IMR-90 (cell line): ENCODE measurements at regions not wholly inside any gene's neighbourhood (a gene's known extent, or its start where the extent isn't known, plus 50 kb on each side); places are given as distances from the start of the nearest gene placed in this dataset.

Experiments
- ATAC-seq: fragments of 200-7000 bp; cut with Tn5 transposase; 2 replicates; pipeline ENCODE4 v1.9.1; 2020; ENCODE audit warnings: low read depth, mild to moderate bottlenecking, moderate library complexity
- BruUV-seq: library from RNA; stranded (reverse); fragments of 400-500 nt; replicated peaks from 2 replicates; lab custom pipeline; 2021; lab: Mats Ljungman, UMichigan
- CTCF ChIA-PET: fragments of 300-600 bp; formaldehyde crosslinking; extraction: SDS; loops from one replicate; lab custom pipeline; 2021; ENCODE audit warnings: antibody characterized with exemption; lab: Yijun Ruan, JAX
- POLR2A ChIA-PET: fragments of 300-600 bp; sonication (Branson Sonifier 250); formaldehyde crosslinking; loops from one replicate; lab custom pipeline; 2022; ENCODE audit warnings: antibody characterized with exemption; ENCODE audit not compliant: unreplicated experiment; lab: Charles Lee
- DNase-seq: peaks from one replicate; pipeline ENCODE4 v3.0.0; 2013
- H2AFZ ChIP-seq: replicated peaks from 2 replicates; pipeline ENCODE3; 2013; ENCODE audit warnings: low read length, mild to moderate bottlenecking; ENCODE audit not compliant: poor library complexity
- H2AK5ac ChIP-seq: 2 replicates; pipeline ENCODE4 v1.6.1; 2013; ENCODE audit warnings: low read depth, low read length, inconsistent platforms
- H2AK9ac ChIP-seq: replicated peaks from 2 replicates; pipeline ENCODE3; 2013; ENCODE audit warnings: mild to moderate bottlenecking, low read depth, low read length, moderate library complexity; ENCODE audit not compliant: poor library complexity
- H2BK120ac ChIP-seq: 2 replicates; pipeline ENCODE4 v1.6.1; 2013; ENCODE audit warnings: low read depth, low read length, inconsistent platforms
- H2BK15ac ChIP-seq: 3 replicates; pipeline ENCODE4 v1.6.1; 2013; ENCODE audit warnings: low read depth, low read length, inconsistent platforms
- H2BK20ac ChIP-seq: 2 replicates; pipeline ENCODE4 v1.6.1; 2013; ENCODE audit warnings: low read depth, mild to moderate bottlenecking, inconsistent platforms, low read length, moderate library complexity
- H2BK5ac ChIP-seq: 2 replicates; pipeline ENCODE4 v1.6.1; 2013; ENCODE audit warnings: mild to moderate bottlenecking, low read depth, low read length, inconsistent platforms; ENCODE audit not compliant: poor library complexity, severe bottlenecking
- H3K14ac ChIP-seq: replicated peaks from 2 replicates; pipeline ENCODE4 v1.6.1; 2013; ENCODE audit warnings: low read depth, low read length, inconsistent platforms
- H3K18ac ChIP-seq: 2 replicates; pipeline ENCODE4 v1.6.1; 2013; ENCODE audit warnings: low read depth, low read length, control low read depth
- H3K23ac ChIP-seq: 2 replicates; pipeline ENCODE4 v1.6.1; 2013; ENCODE audit warnings: low read depth, low read length, inconsistent platforms
- H3K27ac ChIP-seq: 2 replicates; pipeline ENCODE4 v1.5.1; 2013; ENCODE audit warnings: mild to moderate bottlenecking, control low read depth, low read length; ENCODE audit not compliant: insufficient read depth
- H3K27me3 ChIP-seq: 2 replicates; pipeline ENCODE4 v1.6.1; 2013; ENCODE audit warnings: low read length; ENCODE audit not compliant: control insufficient read depth, insufficient read depth
- H3K36me3 ChIP-seq: 2 replicates; pipeline ENCODE4 v1.6.1; 2013; ENCODE audit warnings: low read length, mixed read lengths; ENCODE audit not compliant: control insufficient read depth, insufficient read depth
- H3K4ac ChIP-seq: 2 replicates; pipeline ENCODE4 v1.6.1; 2013; ENCODE audit warnings: low read depth, low read length, inconsistent platforms
- H3K4me1 ChIP-seq: 2 replicates; pipeline ENCODE4 v1.6.1; 2013; ENCODE audit warnings: low read length, mixed read lengths; ENCODE audit not compliant: control insufficient read depth, insufficient read depth
- H3K4me2 ChIP-seq: 2 replicates; pipeline ENCODE4 v1.6.1; 2013; ENCODE audit warnings: low read depth, mild to moderate bottlenecking, control low read depth, low read length, moderate library complexity
- H3K4me3 ChIP-seq: 2 replicates; pipeline ENCODE4 v1.5.1; 2013; ENCODE audit warnings: low read depth, mild to moderate bottlenecking, control low read depth, low read length, moderate library complexity; ENCODE audit not compliant: insufficient read depth
- H3K56ac ChIP-seq: 2 replicates; pipeline ENCODE4 v1.6.1; 2013; ENCODE audit warnings: low read length, inconsistent platforms; ENCODE audit not compliant: insufficient read depth; ENCODE audit errors: extremely low read depth
- H3K79me1 ChIP-seq, 2 experiments: 2 replicates each; pipeline ENCODE4 v1.6.1; 2013; ENCODE audit warnings: low read length in 2 of 2, inconsistent platforms in 1 of 2, low read depth in 1 of 2
- H3K9ac ChIP-seq: 2 replicates; pipeline ENCODE4 v1.6.1; 2013; ENCODE audit warnings: low read depth, low read length, control low read depth
- H3K9me1 ChIP-seq: 2 replicates; pipeline ENCODE4 v1.6.1; 2013; ENCODE audit warnings: low read length, inconsistent platforms; ENCODE audit not compliant: insufficient read depth
- H3K9me3 ChIP-seq: 2 replicates; pipeline ENCODE4 v1.6.1; 2013; ENCODE audit warnings: low read length; ENCODE audit not compliant: control insufficient read depth, insufficient read depth
- H4K20me1 ChIP-seq: 2 replicates; pipeline ENCODE4 v1.6.1; 2013; ENCODE audit warnings: low read length, inconsistent platforms; ENCODE audit not compliant: insufficient read depth
- H4K5ac ChIP-seq: 2 replicates; pipeline ENCODE4 v1.6.1; 2013; ENCODE audit warnings: mild to moderate bottlenecking, low read depth, low read length, control low read depth
- H4K8ac ChIP-seq, 2 experiments: 2 replicates each; pipeline ENCODE4 v1.6.1; 2013; ENCODE audit warnings: low read depth in 2 of 2, low read length in 2 of 2, control low read depth in 1 of 2, inconsistent platforms in 1 of 2
- H4K91ac ChIP-seq: 2 replicates; pipeline ENCODE4 v1.6.1; 2013; ENCODE audit warnings: low read depth, low read length, inconsistent platforms; ENCODE audit not compliant: insufficient read depth
- BHLHE40 ChIP-seq: fragments of 150-350 bp; IDR thresholded peaks from 2 replicates; pipeline ENCODE4 v1.6.1; 2016; ENCODE audit warnings: mild to moderate bottlenecking, low read depth, low read length
- CEBPB ChIP-seq: IDR thresholded peaks from 2 replicates; pipeline ENCODE4 v1.6.1; 2012; ENCODE audit warnings: low read depth, low read length, improper control_type of control experiment
- CHD1 ChIP-seq: IDR thresholded peaks from 2 replicates; pipeline ENCODE4 v1.6.1; 2012; ENCODE audit warnings: low read depth, low read length, improper control_type of control experiment
- FOS ChIP-seq: fragments of 150-350 bp; IDR thresholded peaks from 2 replicates; pipeline ENCODE4 v1.6.1; 2016; ENCODE audit warnings: low read depth, low read length
- MAFK ChIP-seq: IDR thresholded peaks from 2 replicates; pipeline ENCODE4 v1.6.1; 2012; ENCODE audit warnings: low read depth, low read length, improper control_type of control experiment
- MAZ ChIP-seq: IDR thresholded peaks from 2 replicates; pipeline ENCODE4 v1.6.1; 2012; ENCODE audit warnings: low read depth, mild to moderate bottlenecking, low read length, improper control_type of control experiment, moderate library complexity, borderline replicate concordance
- MXI1 ChIP-seq: IDR thresholded peaks from 2 replicates; pipeline ENCODE4 v1.6.1; 2012; ENCODE audit warnings: low read depth, mild to moderate bottlenecking, low read length, moderate library complexity, borderline replicate concordance
- NFE2L2 ChIP-seq: fragments of 150-350 bp; IDR thresholded peaks from 2 replicates; pipeline ENCODE4 v1.6.1; 2016; ENCODE audit warnings: low read depth, mild to moderate bottlenecking, low read length
- POLR2A ChIP-seq: IDR thresholded peaks from 2 replicates; pipeline ENCODE4 v1.6.1; 2012; ENCODE audit warnings: mild to moderate bottlenecking, low read depth, low read length
- RAD21 ChIP-seq: IDR thresholded peaks from 2 replicates; pipeline ENCODE4 v1.6.1; 2012; ENCODE audit warnings: low read length, improper control_type of control experiment
- RCOR1 ChIP-seq: IDR thresholded peaks from 2 replicates; pipeline ENCODE4 v1.6.1; 2012; ENCODE audit warnings: mild to moderate bottlenecking, low read length, improper control_type of control experiment; ENCODE audit not compliant: insufficient replicate concordance
- RFX5 ChIP-seq: IDR thresholded peaks from 2 replicates; pipeline ENCODE4 v1.8.0; 2012; ENCODE audit warnings: low read depth, mild to moderate bottlenecking, low read length, moderate library complexity
- SMC3 ChIP-seq: fragments of 150-350 bp; IDR thresholded peaks from 2 replicates; pipeline ENCODE4 v1.6.1; 2016; ENCODE audit warnings: low read depth, mild to moderate bottlenecking, antibody characterized with exemption, low read length, moderate library complexity
- WGBS, 2 experiments: methylation state at CpG; one replicate each; pipeline versions ENCODE4 v1.1.5 to v1.1.7; 2013; ENCODE audit warnings: missing lambda C conversion rate in 2 of 2; ENCODE audit not compliant: insufficient read length in 1 of 2; ENCODE audit errors: extremely low coverage in 2 of 2; 5-methylcytosine and 5-hydroxymethylcytosine counted together
- dilution Hi-C: fragments of 300-500 bp; cut with HindIII; formaldehyde crosslinking; loops from one replicate; pipeline ENCODE4 v1.14.3; 2018; ENCODE audit warnings: low sequenced_read_pairs; ENCODE audit not compliant: unreplicated experiment
- in situ Hi-C: fragments of 300-500 bp; cut with MboI; formaldehyde crosslinking; loops from 3 replicates; pipeline ENCODE4 v1.14.3; 2019; ENCODE audit warnings: low sequenced_read_pairs, inconsistent platforms, mixed read lengths
- intact Hi-C: fragments of 100-400 bp; cut with micrococcal nuclease; formaldehyde crosslinking; loops from 2 replicates; pipeline ENCODE4 v1.10.0; 2022
- TF ChIP-seq, protein P1 (sequence below): fragments of 150-350 bp; IDR thresholded peaks from 2 replicates; pipeline ENCODE4 v1.6.1; 2017; ENCODE audit warnings: mild to moderate bottlenecking, antibody characterized with exemption, low read length, low read depth
- TF ChIP-seq, protein P2 (sequence below): conservative IDR thresholded peaks from 2 replicates; pipeline ENCODE4 v1.5.1; 2012; ENCODE audit warnings: mild to moderate bottlenecking, low read depth, low read length, improper control_type of control experiment
- TF ChIP-seq, protein P3 (sequence below): fragments of 150-350 bp; IDR thresholded peaks from 2 replicates; pipeline ENCODE4 v1.6.1; 2016; ENCODE audit warnings: low read depth, mild to moderate bottlenecking, low read length, moderate library complexity, borderline replicate concordance

DNA sequence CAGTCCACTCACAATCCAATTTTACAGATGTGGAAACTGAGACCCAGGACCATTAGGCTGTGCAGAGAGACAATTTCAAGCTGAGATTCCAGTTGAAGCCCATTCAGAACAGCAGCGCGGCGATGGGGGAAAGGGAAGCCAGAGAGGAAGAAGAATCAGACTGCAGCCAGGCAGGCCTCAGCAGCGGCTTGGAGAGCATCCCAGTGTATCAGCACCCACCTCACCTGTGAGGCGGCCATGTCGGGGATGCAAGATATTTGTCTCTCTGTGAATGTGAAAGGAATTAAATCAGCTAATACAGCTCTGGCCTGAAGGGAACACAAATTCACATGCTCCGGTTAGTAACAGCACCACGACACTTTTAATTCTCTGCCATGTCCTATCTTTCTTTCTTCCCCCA lies 198.0 kb upstream of the SOX11 start:
- H4K91ac ChIP-seq: no peak overlapping the region
- POLR2A ChIA-PET: no interaction called here
- H2AFZ ChIP-seq: no peak overlapping the region
- no peak overlapping the region for H3K14ac ChIP-seq
- no peaks in the 10 kb centered on the region for H3K36me3 ChIP-seq
- H3K23ac ChIP-seq: no peak overlapping the region
- no peak for TF ChIP-seq NFE2L2
- TF ChIP-seq MAFK: no peak
- TF ChIP-seq MXI1: no peak
- no peak for TF ChIP-seq RFX5
- no peak for TF ChIP-seq POLR2A
- no peak for TF ChIP-seq BHLHE40
- TF ChIP-seq, protein P1, sequence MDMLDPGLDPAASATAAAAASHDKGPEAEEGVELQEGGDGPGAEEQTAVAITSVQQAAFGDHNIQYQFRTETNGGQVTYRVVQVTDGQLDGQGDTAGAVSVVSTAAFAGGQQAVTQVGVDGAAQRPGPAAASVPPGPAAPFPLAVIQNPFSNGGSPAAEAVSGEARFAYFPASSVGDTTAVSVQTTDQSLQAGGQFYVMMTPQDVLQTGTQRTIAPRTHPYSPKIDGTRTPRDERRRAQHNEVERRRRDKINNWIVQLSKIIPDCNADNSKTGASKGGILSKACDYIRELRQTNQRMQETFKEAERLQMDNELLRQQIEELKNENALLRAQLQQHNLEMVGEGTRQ: no peak
- TF ChIP-seq RAD21: no peak
- no peak for TF ChIP-seq RCOR1
- TF ChIP-seq FOS: no peak
- TF ChIP-seq SMC3: no peak
- TF ChIP-seq CHD1: no peak
- TF ChIP-seq, protein P2, sequence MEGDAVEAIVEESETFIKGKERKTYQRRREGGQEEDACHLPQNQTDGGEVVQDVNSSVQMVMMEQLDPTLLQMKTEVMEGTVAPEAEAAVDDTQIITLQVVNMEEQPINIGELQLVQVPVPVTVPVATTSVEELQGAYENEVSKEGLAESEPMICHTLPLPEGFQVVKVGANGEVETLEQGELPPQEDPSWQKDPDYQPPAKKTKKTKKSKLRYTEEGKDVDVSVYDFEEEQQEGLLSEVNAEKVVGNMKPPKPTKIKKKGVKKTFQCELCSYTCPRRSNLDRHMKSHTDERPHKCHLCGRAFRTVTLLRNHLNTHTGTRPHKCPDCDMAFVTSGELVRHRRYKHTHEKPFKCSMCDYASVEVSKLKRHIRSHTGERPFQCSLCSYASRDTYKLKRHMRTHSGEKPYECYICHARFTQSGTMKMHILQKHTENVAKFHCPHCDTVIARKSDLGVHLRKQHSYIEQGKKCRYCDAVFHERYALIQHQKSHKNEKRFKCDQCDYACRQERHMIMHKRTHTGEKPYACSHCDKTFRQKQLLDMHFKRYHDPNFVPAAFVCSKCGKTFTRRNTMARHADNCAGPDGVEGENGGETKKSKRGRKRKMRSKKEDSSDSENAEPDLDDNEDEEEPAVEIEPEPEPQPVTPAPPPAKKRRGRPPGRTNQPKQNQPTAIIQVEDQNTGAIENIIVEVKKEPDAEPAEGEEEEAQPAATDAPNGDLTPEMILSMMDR: no peak
- TF ChIP-seq CEBPB: no peak
- no peak for TF ChIP-seq MAZ
- TF ChIP-seq, protein P3, sequence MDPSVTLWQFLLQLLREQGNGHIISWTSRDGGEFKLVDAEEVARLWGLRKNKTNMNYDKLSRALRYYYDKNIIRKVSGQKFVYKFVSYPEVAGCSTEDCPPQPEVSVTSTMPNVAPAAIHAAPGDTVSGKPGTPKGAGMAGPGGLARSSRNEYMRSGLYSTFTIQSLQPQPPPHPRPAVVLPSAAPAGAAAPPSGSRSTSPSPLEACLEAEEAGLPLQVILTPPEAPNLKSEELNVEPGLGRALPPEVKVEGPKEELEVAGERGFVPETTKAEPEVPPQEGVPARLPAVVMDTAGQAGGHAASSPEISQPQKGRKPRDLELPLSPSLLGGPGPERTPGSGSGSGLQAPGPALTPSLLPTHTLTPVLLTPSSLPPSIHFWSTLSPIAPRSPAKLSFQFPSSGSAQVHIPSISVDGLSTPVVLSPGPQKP: no peak
- H3K27me3 ChIP-seq: no peaks in the 10 kb centered on the region; the same call in 1 of the 2 replicates
- no peak overlapping the region for H2BK5ac ChIP-seq
- no peak overlapping the region for H4K5ac ChIP-seq
- dilution Hi-C loops (no loop called here), in situ Hi-C loops (no loop called here), intact Hi-C loops (no loop called here)
- no peak for ATAC-seq
- H3K4ac ChIP-seq: no peak overlapping the region
- no peak overlapping the region for H3K4me2 ChIP-seq
- no TSS peak for BruUV-seq
- H3K9me3 ChIP-seq: peaks cover 7% of the 10 kb centered on the region
- no peaks in the 10 kb centered on the region for H3K4me1 ChIP-seq
- H3K18ac ChIP-seq: no peak overlapping the region
- WGBS, 2 experiments: no CpG with 5 or more reads among the region's 8 CpGs
- CTCF ChIA-PET: no interaction called here
- H3K9me1 ChIP-seq: no peaks in the 10 kb centered on the region
- no peaks in the 10 kb centered on the region for H3K79me1 ChIP-seq
- no peak overlapping the region for H4K8ac ChIP-seq
- H2BK120ac ChIP-seq: no peak overlapping the region
- H3K56ac ChIP-seq: no peak overlapping the region
- no peak overlapping the region for H2BK20ac ChIP-seq
- H2AK5ac ChIP-seq: no peak overlapping the region
- no peak overlapping the region for H3K27ac ChIP-seq
- DNase-seq: no peak
- H2AK9ac ChIP-seq: no peak overlapping the region
- no peak overlapping the region for H3K4me3 ChIP-seq
- H3K9ac ChIP-seq: no peak overlapping the region
- no peak overlapping the region for H2BK15ac ChIP-seq
- H4K20me1 ChIP-seq: no peaks in the 10 kb centered on the region
